H1 (cell line): ENCODE measurements at regions not wholly inside any gene's neighbourhood (a gene's known extent, or its start where the extent isn't known, plus 50 kb on each side); places are given as distances from the start of the nearest gene placed in this dataset.

Source experiments
- CTCF ChIA-PET: fragments of 300-600 bp; sonication (Branson Sonifier 250); formaldehyde crosslinking; loops from one replicate; lab custom pipeline; 2021; ENCODE audit not compliant: partially characterized antibody; lab: Charles Lee
- POLR2A ChIA-PET: fragments of 300-600 bp; sonication (Branson Sonifier 250); formaldehyde crosslinking; loops from one replicate; lab custom pipeline; 2021; ENCODE audit warnings: inconsistent platforms; ENCODE audit not compliant: partially characterized antibody; lab: Charles Lee
- DNase-seq, 2 experiments: peaks; one replicate each; pipeline versions ENCODE4 v3.0.0 to v3.0.0-alpha.2; 2010 to 2022; ENCODE audit warnings: low spot score in 2 of 2, low read depth in 1 of 2, mixed read lengths in 1 of 2
- FAIRE-seq: peaks from 2 replicates; lab custom pipeline; 2011; peaks lifted over from hg19 to GRCh38; lab: Jason Lieb, UNC
- H2AFZ ChIP-seq: 2 replicates; pipeline ENCODE4 v1.8.1; 2012; ENCODE audit warnings: low read length, inconsistent platforms
- H2AK5ac ChIP-seq: 2 replicates; pipeline ENCODE4 v1.6.1; 2013; ENCODE audit warnings: low read depth, low read length
- H2BK120ac ChIP-seq: replicated peaks from 2 replicates; pipeline ENCODE3; 2013; ENCODE audit warnings: low read depth, low read length, inconsistent platforms
- H2BK12ac ChIP-seq: 2 replicates; pipeline ENCODE4 v1.6.1; 2013; ENCODE audit warnings: low read depth, low read length
- H2BK15ac ChIP-seq: 2 replicates; pipeline ENCODE4 v1.6.1; 2013; ENCODE audit warnings: low read length
- H2BK20ac ChIP-seq: 2 replicates; pipeline ENCODE4 v1.6.1; 2013; ENCODE audit warnings: low read length
- H2BK5ac ChIP-seq: 2 replicates; pipeline ENCODE4 v1.6.1; 2013; ENCODE audit warnings: low read depth, low read length
- H3K14ac ChIP-seq: 2 replicates; pipeline ENCODE4 v1.6.1; 2013; ENCODE audit warnings: inconsistent platforms; ENCODE audit not compliant: insufficient read length
- H3K18ac ChIP-seq: 2 replicates; pipeline ENCODE4 v1.6.1; 2013; ENCODE audit warnings: low read length; ENCODE audit errors: extremely low read depth
- H3K23ac ChIP-seq: 2 replicates; pipeline ENCODE4 v1.6.1; 2013; ENCODE audit warnings: inconsistent platforms; ENCODE audit not compliant: insufficient read length
- H3K23me2 ChIP-seq: 2 replicates; pipeline ENCODE4 v1.6.1; 2013; ENCODE audit warnings: low read depth, low read length
- H3K27ac ChIP-seq: 2 replicates; pipeline ENCODE4 v1.6.1; 2011; ENCODE audit warnings: low read depth, low read length, inconsistent platforms
- H3K27me3 ChIP-seq, 4 experiments: replicated peaks in 1 of 4; 1 replicate in 1 of 4; 2 replicates in 3 of 4; pipeline versions ENCODE4 v1.6.1 to v1.8.1; 2011 to 2013; ENCODE audit warnings: low read length in 3 of 4, mild to moderate bottlenecking in 3 of 4, inconsistent platforms in 2 of 4, mixed read lengths in 2 of 4, moderate library complexity in 1 of 4; ENCODE audit not compliant: control insufficient read depth in 3 of 4, insufficient read depth in 3 of 4; ENCODE audit errors: extremely low read depth in 1 of 4
- H3K36me3 ChIP-seq, 4 experiments: 2 replicates each; pipeline versions ENCODE4 v1.6.1 to v1.8.1; 2011 to 2013; ENCODE audit warnings: mild to moderate bottlenecking in 4 of 4, low read length in 3 of 4, moderate library complexity in 2 of 4, control low read depth in 1 of 4, inconsistent platforms in 1 of 4; ENCODE audit not compliant: insufficient read depth in 4 of 4, control insufficient read depth in 2 of 4
- H3K4ac ChIP-seq: replicated peaks from 2 replicates; pipeline ENCODE3; 2013; ENCODE audit warnings: low read length, low read depth, mixed read lengths, inconsistent platforms; ENCODE audit not compliant: insufficient read length
- H3K4me1 ChIP-seq, 4 experiments: replicated peaks in 1 of 4; 1 replicate in 1 of 4; 2 replicates in 3 of 4; pipeline versions ENCODE4 v1.6.1 to v1.8.1; 2011 to 2013; ENCODE audit warnings: low read length in 3 of 4, inconsistent platforms in 2 of 4, mixed read lengths in 1 of 4; ENCODE audit not compliant: insufficient read depth in 4 of 4, control insufficient read depth in 3 of 4
- H3K4me2 ChIP-seq, 2 experiments: 2 replicates each; pipeline versions ENCODE4 v1.6.1 to v1.8.1; 2011 to 2013; ENCODE audit warnings: low read depth in 2 of 2, low read length in 2 of 2, control low read depth in 1 of 2, inconsistent platforms in 1 of 2, mild to moderate bottlenecking in 1 of 2; ENCODE audit not compliant: insufficient read depth in 1 of 2
- H3K4me3 ChIP-seq, 4 experiments: fragments of 200-600, 300-600 bp in 1 of 4; sonication (generic), shearing (Covaris generic), sonication (Bioruptor Twin) in 1 of 4; 2 replicates each; pipeline versions ENCODE4 v1.5.1 to v1.8.1; 2011 to 2016; ENCODE audit warnings: low read length in 4 of 4, low read depth in 3 of 4, control low read depth in 2 of 4, inconsistent platforms in 2 of 4, mild to moderate bottlenecking in 2 of 4, mixed read lengths in 1 of 4, moderate library complexity in 1 of 4; ENCODE audit not compliant: insufficient read depth in 2 of 4; ENCODE audit errors: extremely low read depth in 1 of 4
- H3K56ac ChIP-seq: replicated peaks from 2 replicates; pipeline ENCODE3; 2013; ENCODE audit warnings: low read depth, mild to moderate bottlenecking, mixed read lengths, low read length, inconsistent platforms; ENCODE audit not compliant: insufficient read length
- H3K79me1 ChIP-seq: 2 replicates; pipeline ENCODE4 v1.6.1; 2013; ENCODE audit warnings: low read depth, low read length, control low read depth
- H3K79me2 ChIP-seq, 2 experiments: 2 replicates each; pipeline versions ENCODE4 v1.6.1 to v1.8.1; 2012 to 2013; ENCODE audit warnings: low read length in 2 of 2, mild to moderate bottlenecking in 2 of 2, inconsistent platforms in 1 of 2; ENCODE audit not compliant: insufficient read depth in 2 of 2, control insufficient read depth in 1 of 2
- H3K9ac ChIP-seq, 4 experiments: replicated peaks in 1 of 4; 1 replicate in 1 of 4; 2 replicates in 3 of 4; pipeline versions ENCODE4 v1.6.1 to v1.8.1; 2011 to 2013; ENCODE audit warnings: low read depth in 3 of 4, low read length in 3 of 4, control low read depth in 2 of 4, mild to moderate bottlenecking in 2 of 4, moderate library complexity in 2 of 4, inconsistent platforms in 1 of 4; ENCODE audit errors: extremely low read depth in 1 of 4
- H3K9me3 ChIP-seq, 2 experiments: 2 replicates each; pipeline versions ENCODE4 v1.6.1 to v1.8.1; 2012 to 2013; ENCODE audit warnings: mild to moderate bottlenecking in 2 of 2, moderate library complexity in 2 of 2, control low read depth in 1 of 2, inconsistent platforms in 1 of 2, low read depth in 1 of 2, low read length in 1 of 2, mixed read lengths in 1 of 2; ENCODE audit not compliant: insufficient read depth in 2 of 2
- H4K20me1 ChIP-seq, 2 experiments: replicated peaks in 1 of 2; 2 replicates each; pipeline versions ENCODE3 to v1.8.1; 2011 to 2013; ENCODE audit warnings: inconsistent platforms in 2 of 2, low read length in 2 of 2, mild to moderate bottlenecking in 1 of 2; ENCODE audit not compliant: insufficient read depth in 2 of 2, control insufficient read depth in 1 of 2
- H4K5ac ChIP-seq: 2 replicates; pipeline ENCODE4 v1.6.1; 2013; ENCODE audit warnings: low read length, low read depth, mixed read lengths, inconsistent platforms; ENCODE audit not compliant: insufficient read length
- H4K8ac ChIP-seq: 2 replicates; pipeline ENCODE4 v1.8.0; 2013; ENCODE audit warnings: mild to moderate bottlenecking, moderate library complexity, low read length, inconsistent platforms; ENCODE audit not compliant: insufficient read depth; ENCODE audit errors: extremely low read depth
- H4K91ac ChIP-seq: replicated peaks from 2 replicates; pipeline ENCODE3; 2013; ENCODE audit warnings: low read length, mixed read lengths, inconsistent platforms; ENCODE audit not compliant: insufficient read length
- CEBPB ChIP-seq: IDR thresholded peaks from 2 replicates; pipeline ENCODE4 v1.6.1; 2012; ENCODE audit warnings: low read depth, low read length
- HDAC2 ChIP-seq, 2 experiments: fragments of 300-600 bp in 1 of 2; sonication (generic) in 1 of 2; IDR thresholded peaks; 2 replicates each; pipeline ENCODE4 v1.6.1; 2011 to 2012; ENCODE audit warnings: low read depth in 2 of 2, low read length in 2 of 2, mild to moderate bottlenecking in 2 of 2, moderate library complexity in 2 of 2, borderline replicate concordance in 1 of 2, inconsistent platforms in 1 of 2
- SRF ChIP-seq: IDR thresholded peaks from 2 replicates; pipeline ENCODE4 v1.6.1; 2011; ENCODE audit warnings: mild to moderate bottlenecking, low read depth, low read length, moderate library complexity
- SUZ12 ChIP-seq: fragments of 200-600 bp; sonication (generic); IDR thresholded peaks from 2 replicates; pipeline ENCODE4 v1.6.1; 2012; ENCODE audit warnings: mild to moderate bottlenecking, inconsistent platforms, low read length, moderate library complexity, mixed read lengths
- TCF12 ChIP-seq: IDR thresholded peaks from 2 replicates; pipeline ENCODE4 v1.6.1; 2011; ENCODE audit warnings: low read depth, mild to moderate bottlenecking, low read length
- USF2 ChIP-seq: IDR thresholded peaks from 2 replicates; pipeline ENCODE4 v1.6.1; 2011; ENCODE audit warnings: low read length, improper control_type of control experiment
- ZNF274 ChIP-seq: IDR thresholded peaks from 2 replicates; pipeline ENCODE4 v1.7.0; 2012; ENCODE audit warnings: low read length, borderline replicate concordance; ENCODE audit errors: extremely low read depth
- TF ChIP-seq, protein P1 (sequence below): IDR thresholded peaks from 2 replicates; pipeline ENCODE4 v1.6.1; 2012; ENCODE audit warnings: inconsistent platforms
- TF ChIP-seq, protein P2 (sequence below): IDR thresholded peaks from 2 replicates; pipeline ENCODE4 v1.6.1; 2011; ENCODE audit warnings: low read depth, mild to moderate bottlenecking, low read length; ENCODE audit not compliant: insufficient read depth

- H4K8ac ChIP-seq: no peak overlapping the region
- H3K27me3 ChIP-seq: no peaks in the 10 kb centered on the region
- POLR2A ChIA-PET: no interaction called here
- H2BK20ac ChIP-seq: no peak overlapping the region
- no peaks in the 10 kb centered on the region for H3K79me1 ChIP-seq
- no peak for DNase-seq
- no peak overlapping the region for H2BK12ac ChIP-seq
- H3K23me2 ChIP-seq: no peaks in the 10 kb centered on the region
- no peak overlapping the region for H2AFZ ChIP-seq
- H3K4me3 ChIP-seq: no peak overlapping the region
- TF ChIP-seq HDAC2 (IDR thresholded peaks at IDR 0.05; ENCODE audit: borderline replicate concordance in 1 of 2, low read depth in 2 of 2, low read length in 2 of 2) (no peak), TCF12 (no peak), ZNF274 (no peak), CEBPB (no peak), SRF (no peak), USF2 (no peak), SUZ12 (no peak)
- TF ChIP-seq, protein P1, sequence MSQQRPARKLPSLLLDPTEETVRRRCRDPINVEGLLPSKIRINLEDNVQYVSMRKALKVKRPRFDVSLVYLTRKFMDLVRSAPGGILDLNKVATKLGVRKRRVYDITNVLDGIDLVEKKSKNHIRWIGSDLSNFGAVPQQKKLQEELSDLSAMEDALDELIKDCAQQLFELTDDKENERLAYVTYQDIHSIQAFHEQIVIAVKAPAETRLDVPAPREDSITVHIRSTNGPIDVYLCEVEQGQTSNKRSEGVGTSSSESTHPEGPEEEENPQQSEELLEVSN: no peak
- TF ChIP-seq, protein P2, sequence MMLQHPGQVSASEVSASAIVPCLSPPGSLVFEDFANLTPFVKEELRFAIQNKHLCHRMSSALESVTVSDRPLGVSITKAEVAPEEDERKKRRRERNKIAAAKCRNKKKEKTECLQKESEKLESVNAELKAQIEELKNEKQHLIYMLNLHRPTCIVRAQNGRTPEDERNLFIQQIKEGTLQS: no peak
- TF ChIP-seq, all 59 proteins: peak for 0
- no peak overlapping the region for H3K18ac ChIP-seq
- H4K20me1 ChIP-seq: no peaks in the 10 kb centered on the region
- H4K91ac ChIP-seq: no peak overlapping the region
- H2BK5ac ChIP-seq: no peak overlapping the region
- H2BK120ac ChIP-seq: no peak overlapping the region
- no peak overlapping the region for H3K9ac ChIP-seq
- H3K27ac ChIP-seq: no peak overlapping the region
- no peaks in the 10 kb centered on the region for H3K9me3 ChIP-seq
- no peaks in the 10 kb centered on the region for H3K36me3 ChIP-seq
- H3K14ac ChIP-seq: no peak overlapping the region
- no peak overlapping the region for H3K56ac ChIP-seq
- no peak for FAIRE-seq
- no peaks in the 10 kb centered on the region for H3K79me2 ChIP-seq
- no peak overlapping the region for H4K5ac ChIP-seq
- CTCF ChIA-PET: no interaction called here
- no peaks in the 10 kb centered on the region for H3K4me1 ChIP-seq
- no peak overlapping the region for H3K23ac ChIP-seq
- no peak overlapping the region for H3K4ac ChIP-seq
- H2AK5ac ChIP-seq: no peak overlapping the region
- H2BK15ac ChIP-seq: no peak overlapping the region
- H3K4me2 ChIP-seq: no peak overlapping the region
Measured at GRCh38 chr1:104794035-104794434, 1044.3 kb downstream of the AMY1C start.
